GM23338 (cell line): ENCODE measurements at regions not wholly inside any gene's neighbourhood (a gene's known extent, or its start where the extent isn't known, plus 50 kb on each side); places are given as distances from the start of the nearest gene placed in this dataset.

Experiments used
- ATAC-seq: fragments of 200-7000 bp; cut with Tn5 transposase; 3 replicates; pipeline ENCODE4 v1.9.1; 2020
- DNase-seq: peaks from one replicate; pipeline ENCODE4 v3.0.0-alpha.2; 2015; ENCODE audit warnings: low spot score
- H2AFZ ChIP-seq: fragments of 200-600 bp; sonication (generic); 2 replicates; pipeline ENCODE4 v1.8.0; 2016; ENCODE audit warnings: antibody characterized with exemption, mild to moderate bottlenecking, moderate library complexity
- H3F3A ChIP-seq: fragments of 200-600 bp; sonication (generic); replicated peaks from 2 replicates; pipeline ENCODE4 v1.8.0; 2017; ENCODE audit warnings: antibody characterized with exemption, mixed run types, low read depth
- H3K27ac ChIP-seq: fragments of 200-600 bp; sonication (generic); 2 replicates; pipeline ENCODE4 v1.6.1; 2016; ENCODE audit warnings: low read depth
- H3K27me3 ChIP-seq: fragments of 200-600 bp; sonication (generic); 2 replicates; pipeline ENCODE4 v1.8.0; 2016; ENCODE audit warnings: mild to moderate bottlenecking, mixed run types, moderate library complexity; ENCODE audit not compliant: insufficient read depth
- H3K36me3 ChIP-seq: fragments of 200-600 bp; sonication (generic); 2 replicates; pipeline ENCODE4 v1.8.0; 2016; ENCODE audit warnings: mild to moderate bottlenecking; ENCODE audit not compliant: insufficient read depth
- H3K4me1 ChIP-seq: fragments of 200-600 bp; sonication (generic); 2 replicates; pipeline ENCODE4 v1.8.0; 2016; ENCODE audit warnings: mild to moderate bottlenecking, moderate library complexity; ENCODE audit not compliant: insufficient read depth
- H3K4me2 ChIP-seq: fragments of 200-600 bp; sonication (generic); 2 replicates; pipeline ENCODE4 v1.7.1; 2017; ENCODE audit warnings: mixed run types
- H3K4me3 ChIP-seq: fragments of 200-600 bp; sonication (generic); 2 replicates; pipeline ENCODE4 v1.6.1; 2016; ENCODE audit warnings: mixed run types
- H3K79me2 ChIP-seq: fragments of 200-600 bp; sonication (generic); replicated peaks from 2 replicates; pipeline ENCODE4 v1.8.0; 2017; ENCODE audit warnings: mild to moderate bottlenecking; ENCODE audit not compliant: insufficient read depth
- H3K9me2 ChIP-seq: fragments of 200-600 bp; sonication (generic); 2 replicates; pipeline ENCODE4 v1.8.0; 2017; ENCODE audit not compliant: insufficient read depth
- H4K20me1 ChIP-seq: fragments of 200-600 bp; sonication (generic); replicated peaks from 2 replicates; pipeline ENCODE4 v1.8.0; 2017; ENCODE audit warnings: mild to moderate bottlenecking; ENCODE audit not compliant: insufficient read depth
- H3K27ac Mint-ChIP-seq: 2 replicates; pipeline ENCODE4 v1.8.0; 2020; ENCODE audit warnings: inconsistent platforms, mild to moderate bottlenecking, moderate library complexity, mixed read lengths
- H3K27me3 Mint-ChIP-seq: 3 replicates; pipeline ENCODE4 v1.8.0; 2022; ENCODE audit warnings: low read depth, mild to moderate bottlenecking, moderate library complexity, mixed read lengths, inconsistent platforms; ENCODE audit not compliant: insufficient read depth, poor library complexity
- H3K36me3 Mint-ChIP-seq: 3 replicates; pipeline ENCODE4 v1.8.0; 2021; ENCODE audit warnings: low read depth, mild to moderate bottlenecking, inconsistent platforms, moderate library complexity, mixed read lengths
- H3K4me1 Mint-ChIP-seq: 3 replicates; pipeline ENCODE4 v1.8.0; 2020; ENCODE audit warnings: mild to moderate bottlenecking, inconsistent platforms, mixed read lengths
- H3K4me3 Mint-ChIP-seq: 3 replicates; pipeline ENCODE4 v1.8.0; 2021; ENCODE audit warnings: moderate library complexity, mild to moderate bottlenecking, inconsistent platforms, mixed read lengths
- H3K9me3 Mint-ChIP-seq: 3 replicates; pipeline ENCODE4 v1.8.0; 2020; ENCODE audit warnings: moderate library complexity, mild to moderate bottlenecking, inconsistent platforms, mixed read lengths
- CREB1 ChIP-seq: fragments of 250-450 bp; sonication (Bioruptor Pico); IDR thresholded peaks from 2 replicates; pipeline ENCODE4 v1.5.0; 2020; ENCODE audit warnings: low read depth, mild to moderate bottlenecking, moderate library complexity
- EZH2 ChIP-seq: fragments of 200-600 bp; sonication (generic); IDR thresholded peaks from one replicate; pipeline ENCODE4 v1.8.0; 2017; ENCODE audit warnings: antibody characterized with exemption, mild to moderate bottlenecking, low read depth; ENCODE audit not compliant: unreplicated experiment
- EZH2phosphoT487 ChIP-seq: fragments of 200-600 bp; sonication (generic); IDR thresholded peaks from one replicate; pipeline ENCODE4 v1.8.1; 2018; ENCODE audit warnings: antibody characterized with exemption; ENCODE audit not compliant: unreplicated experiment
- JUNB ChIP-seq: IDR thresholded peaks from one replicate; pipeline ENCODE4 v1.6.1; 2016; ENCODE audit warnings: antibody characterized with exemption; ENCODE audit not compliant: unreplicated experiment
- NANOG ChIP-seq: IDR thresholded peaks from 2 replicates; pipeline ENCODE4 v1.6.1; 2016; ENCODE audit warnings: antibody characterized with exemption, borderline replicate concordance
- POLR2AphosphoS5 ChIP-seq: IDR thresholded peaks from 2 replicates; pipeline ENCODE4 v1.6.1; 2016; ENCODE audit warnings: antibody characterized with exemption, low read depth
- STAT1 ChIP-seq: IDR thresholded peaks from one replicate; pipeline ENCODE4 v1.6.1; 2016; ENCODE audit warnings: antibody characterized with exemption; ENCODE audit not compliant: unreplicated experiment
- ZNF114 ChIP-seq: fragments of 250-450 bp; sonication (Bioruptor Pico); IDR thresholded peaks from 2 replicates; pipeline ENCODE4 v1.5.0; 2020; ENCODE audit warnings: mild to moderate bottlenecking, moderate library complexity
- ZNF331 ChIP-seq: fragments of 250-450 bp; sonication (Bioruptor Pico); IDR thresholded peaks from 2 replicates; pipeline ENCODE4 v1.5.0; 2020; ENCODE audit warnings: low read depth, mild to moderate bottlenecking, moderate library complexity
- TF ChIP-seq, protein P1 (sequence below): fragments of 250-450 bp; sonication (Bioruptor Pico); IDR thresholded peaks from 2 replicates; pipeline ENCODE4 v1.5.0; 2020; ENCODE audit warnings: mild to moderate bottlenecking, moderate library complexity
- TF ChIP-seq, protein P2 (sequence below), 2 experiments: fragments of 200-600 bp in 1 of 2; sonication (generic) in 1 of 2; conservative IDR thresholded peaks; 2 replicates each; pipeline versions ENCODE4 v1.5.1 to v1.6.1; 2016 to 2017; ENCODE audit warnings: antibody characterized with exemption in 2 of 2, low read depth in 2 of 2, mild to moderate bottlenecking in 2 of 2, moderate library complexity in 1 of 2
- TF ChIP-seq, protein P3 (sequence below): IDR thresholded peaks from 2 replicates; pipeline ENCODE4 v1.6.1; 2016; ENCODE audit warnings: antibody characterized with exemption
- TF ChIP-seq, protein P4 (sequence below): IDR thresholded peaks from one replicate; pipeline ENCODE4 v1.6.1; 2018; ENCODE audit warnings: antibody characterized with exemption; ENCODE audit not compliant: unreplicated experiment

DNA sequence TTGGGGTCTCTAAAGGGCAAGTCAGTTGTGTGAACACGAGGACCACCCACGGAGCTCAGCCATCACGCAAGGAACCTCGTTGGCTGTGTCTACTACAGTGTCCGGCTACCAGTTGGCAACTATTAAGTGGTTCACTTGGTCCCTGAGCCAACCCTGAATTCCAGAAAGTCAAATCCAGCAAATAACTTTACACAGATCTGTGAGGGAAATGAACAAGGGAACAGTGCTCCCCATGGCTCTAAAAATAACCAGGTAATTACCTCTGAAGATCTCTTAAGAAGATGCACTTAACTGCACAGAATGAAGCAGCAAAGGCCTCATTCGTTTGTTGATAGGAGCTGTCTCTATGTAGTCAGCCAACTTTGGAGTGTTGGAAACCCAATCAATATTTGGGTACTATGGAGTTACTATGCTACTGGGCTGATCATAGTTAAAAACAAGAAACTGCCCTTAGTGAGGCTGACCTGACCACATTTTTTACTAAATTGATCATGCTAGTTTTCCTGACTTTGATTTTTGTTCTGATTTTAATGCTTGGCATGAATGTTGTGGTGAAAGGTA is 219.1 kb upstream of the LRIG1 start:
- H3K9me2 ChIP-seq = peaks cover 22% of the 10 kb centered on the region
- Mint-ChIP-seq H3K36me3 (no peaks in the 10 kb centered on the region), H3K4me1 (peaks cover 14% of the 10 kb centered on the region), H3K4me3 (no peak overlapping the region), H3K27ac (no peak overlapping the region), H3K27me3 (no peaks in the 10 kb centered on the region), H3K9me3 (no peaks in the 10 kb centered on the region; the same call in 2 of the 3 replicates)
- H4K20me1 ChIP-seq = no peaks in the 10 kb centered on the region
- H3K27ac ChIP-seq = no peak overlapping the region
- no peak overlapping the region for H3K4me3 ChIP-seq
- H3K27me3 ChIP-seq = no peaks in the 10 kb centered on the region
- ATAC-seq = no peak
- no peak overlapping the region for H2AFZ ChIP-seq
- no peaks in the 10 kb centered on the region for H3F3A ChIP-seq
- no peak for TF ChIP-seq POLR2AphosphoS5
- TF ChIP-seq, protein P1, sequence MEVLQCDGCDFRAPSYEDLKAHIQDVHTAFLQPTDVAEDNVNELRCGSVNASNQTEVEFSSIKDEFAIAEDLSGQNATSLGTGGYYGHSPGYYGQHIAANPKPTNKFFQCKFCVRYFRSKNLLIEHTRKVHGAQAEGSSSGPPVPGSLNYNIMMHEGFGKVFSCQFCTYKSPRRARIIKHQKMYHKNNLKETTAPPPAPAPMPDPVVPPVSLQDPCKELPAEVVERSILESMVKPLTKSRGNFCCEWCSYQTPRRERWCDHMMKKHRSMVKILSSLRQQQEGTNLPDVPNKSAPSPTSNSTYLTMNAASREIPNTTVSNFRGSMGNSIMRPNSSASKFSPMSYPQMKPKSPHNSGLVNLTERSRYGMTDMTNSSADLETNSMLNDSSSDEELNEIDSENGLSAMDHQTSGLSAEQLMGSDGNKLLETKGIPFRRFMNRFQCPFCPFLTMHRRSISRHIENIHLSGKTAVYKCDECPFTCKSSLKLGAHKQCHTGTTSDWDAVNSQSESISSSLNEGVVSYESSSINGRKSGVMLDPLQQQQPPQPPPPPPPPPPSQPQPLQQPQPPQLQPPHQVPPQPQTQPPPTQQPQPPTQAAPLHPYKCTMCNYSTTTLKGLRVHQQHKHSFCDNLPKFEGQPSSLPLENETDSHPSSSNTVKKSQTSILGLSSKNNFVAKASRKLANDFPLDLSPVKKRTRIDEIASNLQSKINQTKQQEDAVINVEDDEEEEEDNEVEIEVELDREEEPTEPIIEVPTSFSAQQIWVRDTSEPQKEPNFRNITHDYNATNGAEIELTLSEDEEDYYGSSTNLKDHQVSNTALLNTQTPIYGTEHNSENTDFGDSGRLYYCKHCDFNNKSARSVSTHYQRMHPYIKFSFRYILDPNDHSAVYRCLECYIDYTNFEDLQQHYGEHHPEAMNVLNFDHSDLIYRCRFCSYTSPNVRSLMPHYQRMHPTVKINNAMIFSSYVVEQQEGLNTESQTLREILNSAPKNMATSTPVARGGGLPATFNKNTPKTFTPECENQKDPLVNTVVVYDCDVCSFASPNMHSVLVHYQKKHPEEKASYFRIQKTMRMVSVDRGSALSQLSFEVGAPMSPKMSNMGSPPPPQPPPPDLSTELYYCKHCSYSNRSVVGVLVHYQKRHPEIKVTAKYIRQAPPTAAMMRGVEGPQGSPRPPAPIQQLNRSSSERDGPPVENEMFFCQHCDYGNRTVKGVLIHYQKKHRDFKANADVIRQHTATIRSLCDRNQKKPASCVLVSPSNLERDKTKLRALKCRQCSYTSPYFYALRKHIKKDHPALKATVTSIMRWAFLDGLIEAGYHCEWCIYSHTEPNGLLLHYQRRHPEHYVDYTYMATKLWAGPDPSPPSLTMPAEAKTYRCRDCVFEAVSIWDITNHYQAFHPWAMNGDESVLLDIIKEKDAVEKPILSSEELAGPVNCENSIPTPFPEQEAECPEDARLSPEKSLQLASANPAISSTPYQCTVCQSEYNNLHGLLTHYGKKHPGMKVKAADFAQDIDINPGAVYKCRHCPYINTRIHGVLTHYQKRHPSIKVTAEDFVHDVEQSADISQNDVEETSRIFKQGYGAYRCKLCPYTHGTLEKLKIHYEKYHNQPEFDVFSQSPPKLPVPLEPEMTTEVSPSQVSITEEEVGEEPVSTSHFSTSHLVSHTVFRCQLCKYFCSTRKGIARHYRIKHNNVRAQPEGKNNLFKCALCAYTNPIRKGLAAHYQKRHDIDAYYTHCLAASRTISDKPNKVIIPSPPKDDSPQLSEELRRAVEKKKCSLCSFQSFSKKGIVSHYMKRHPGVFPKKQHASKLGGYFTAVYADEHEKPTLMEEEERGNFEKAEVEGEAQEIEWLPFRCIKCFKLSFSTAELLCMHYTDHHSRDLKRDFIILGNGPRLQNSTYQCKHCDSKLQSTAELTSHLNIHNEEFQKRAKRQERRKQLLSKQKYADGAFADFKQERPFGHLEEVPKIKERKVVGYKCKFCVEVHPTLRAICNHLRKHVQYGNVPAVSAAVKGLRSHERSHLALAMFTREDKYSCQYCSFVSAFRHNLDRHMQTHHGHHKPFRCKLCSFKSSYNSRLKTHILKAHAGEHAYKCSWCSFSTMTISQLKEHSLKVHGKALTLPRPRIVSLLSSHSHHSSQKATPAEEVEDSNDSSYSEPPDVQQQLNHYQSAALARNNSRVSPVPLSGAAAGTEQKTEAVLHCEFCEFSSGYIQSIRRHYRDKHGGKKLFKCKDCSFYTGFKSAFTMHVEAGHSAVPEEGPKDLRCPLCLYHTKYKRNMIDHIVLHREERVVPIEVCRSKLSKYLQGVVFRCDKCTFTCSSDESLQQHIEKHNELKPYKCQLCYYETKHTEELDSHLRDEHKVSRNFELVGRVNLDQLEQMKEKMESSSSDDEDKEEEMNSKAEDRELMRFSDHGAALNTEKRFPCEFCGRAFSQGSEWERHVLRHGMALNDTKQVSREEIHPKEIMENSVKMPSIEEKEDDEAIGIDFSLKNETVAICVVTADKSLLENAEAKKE (CRISPR knock-in tag) = no peak
- TF ChIP-seq, protein P2, sequence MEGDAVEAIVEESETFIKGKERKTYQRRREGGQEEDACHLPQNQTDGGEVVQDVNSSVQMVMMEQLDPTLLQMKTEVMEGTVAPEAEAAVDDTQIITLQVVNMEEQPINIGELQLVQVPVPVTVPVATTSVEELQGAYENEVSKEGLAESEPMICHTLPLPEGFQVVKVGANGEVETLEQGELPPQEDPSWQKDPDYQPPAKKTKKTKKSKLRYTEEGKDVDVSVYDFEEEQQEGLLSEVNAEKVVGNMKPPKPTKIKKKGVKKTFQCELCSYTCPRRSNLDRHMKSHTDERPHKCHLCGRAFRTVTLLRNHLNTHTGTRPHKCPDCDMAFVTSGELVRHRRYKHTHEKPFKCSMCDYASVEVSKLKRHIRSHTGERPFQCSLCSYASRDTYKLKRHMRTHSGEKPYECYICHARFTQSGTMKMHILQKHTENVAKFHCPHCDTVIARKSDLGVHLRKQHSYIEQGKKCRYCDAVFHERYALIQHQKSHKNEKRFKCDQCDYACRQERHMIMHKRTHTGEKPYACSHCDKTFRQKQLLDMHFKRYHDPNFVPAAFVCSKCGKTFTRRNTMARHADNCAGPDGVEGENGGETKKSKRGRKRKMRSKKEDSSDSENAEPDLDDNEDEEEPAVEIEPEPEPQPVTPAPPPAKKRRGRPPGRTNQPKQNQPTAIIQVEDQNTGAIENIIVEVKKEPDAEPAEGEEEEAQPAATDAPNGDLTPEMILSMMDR (conservative IDR thresholded peaks at IDR 0.05; ENCODE audit: low read depth in 2 of 2) = no peak
- TF ChIP-seq EZH2phosphoT487 = no peak
- TF ChIP-seq, protein P3, sequence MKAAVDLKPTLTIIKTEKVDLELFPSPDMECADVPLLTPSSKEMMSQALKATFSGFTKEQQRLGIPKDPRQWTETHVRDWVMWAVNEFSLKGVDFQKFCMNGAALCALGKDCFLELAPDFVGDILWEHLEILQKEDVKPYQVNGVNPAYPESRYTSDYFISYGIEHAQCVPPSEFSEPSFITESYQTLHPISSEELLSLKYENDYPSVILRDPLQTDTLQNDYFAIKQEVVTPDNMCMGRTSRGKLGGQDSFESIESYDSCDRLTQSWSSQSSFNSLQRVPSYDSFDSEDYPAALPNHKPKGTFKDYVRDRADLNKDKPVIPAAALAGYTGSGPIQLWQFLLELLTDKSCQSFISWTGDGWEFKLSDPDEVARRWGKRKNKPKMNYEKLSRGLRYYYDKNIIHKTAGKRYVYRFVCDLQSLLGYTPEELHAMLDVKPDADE = no peak
- TF ChIP-seq CREB1 = no peak
- no peak for TF ChIP-seq JUNB
- no peak for TF ChIP-seq STAT1
- TF ChIP-seq EZH2 = no peak
- TF ChIP-seq ZNF114 (CRISPR knock-in tag) = no peak
- no peak for TF ChIP-seq ZNF331 (CRISPR knock-in tag)
- TF ChIP-seq NANOG = no peak
- TF ChIP-seq, protein P4, sequence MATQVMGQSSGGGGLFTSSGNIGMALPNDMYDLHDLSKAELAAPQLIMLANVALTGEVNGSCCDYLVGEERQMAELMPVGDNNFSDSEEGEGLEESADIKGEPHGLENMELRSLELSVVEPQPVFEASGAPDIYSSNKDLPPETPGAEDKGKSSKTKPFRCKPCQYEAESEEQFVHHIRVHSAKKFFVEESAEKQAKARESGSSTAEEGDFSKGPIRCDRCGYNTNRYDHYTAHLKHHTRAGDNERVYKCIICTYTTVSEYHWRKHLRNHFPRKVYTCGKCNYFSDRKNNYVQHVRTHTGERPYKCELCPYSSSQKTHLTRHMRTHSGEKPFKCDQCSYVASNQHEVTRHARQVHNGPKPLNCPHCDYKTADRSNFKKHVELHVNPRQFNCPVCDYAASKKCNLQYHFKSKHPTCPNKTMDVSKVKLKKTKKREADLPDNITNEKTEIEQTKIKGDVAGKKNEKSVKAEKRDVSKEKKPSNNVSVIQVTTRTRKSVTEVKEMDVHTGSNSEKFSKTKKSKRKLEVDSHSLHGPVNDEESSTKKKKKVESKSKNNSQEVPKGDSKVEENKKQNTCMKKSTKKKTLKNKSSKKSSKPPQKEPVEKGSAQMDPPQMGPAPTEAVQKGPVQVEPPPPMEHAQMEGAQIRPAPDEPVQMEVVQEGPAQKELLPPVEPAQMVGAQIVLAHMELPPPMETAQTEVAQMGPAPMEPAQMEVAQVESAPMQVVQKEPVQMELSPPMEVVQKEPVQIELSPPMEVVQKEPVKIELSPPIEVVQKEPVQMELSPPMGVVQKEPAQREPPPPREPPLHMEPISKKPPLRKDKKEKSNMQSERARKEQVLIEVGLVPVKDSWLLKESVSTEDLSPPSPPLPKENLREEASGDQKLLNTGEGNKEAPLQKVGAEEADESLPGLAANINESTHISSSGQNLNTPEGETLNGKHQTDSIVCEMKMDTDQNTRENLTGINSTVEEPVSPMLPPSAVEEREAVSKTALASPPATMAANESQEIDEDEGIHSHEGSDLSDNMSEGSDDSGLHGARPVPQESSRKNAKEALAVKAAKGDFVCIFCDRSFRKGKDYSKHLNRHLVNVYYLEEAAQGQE = no peak
- no peak overlapping the region for H3K4me2 ChIP-seq
- H3K79me2 ChIP-seq = no peaks in the 10 kb centered on the region
- H3K36me3 ChIP-seq = no peaks in the 10 kb centered on the region
- peaks cover 13% of the 10 kb centered on the region for H3K4me1 ChIP-seq
- DNase-seq = no peak
